OCI-LY7 (cell line): ENCODE measurements at regions not wholly inside any gene's neighbourhood (a gene's known extent, or its start where the extent isn't known, plus 50 kb on each side); places are given as distances from the start of the nearest gene placed in this dataset.

Source experiments
- BruUV-seq: library from RNA; stranded (reverse); fragments of 400-500 nt; replicated peaks from 2 replicates; lab custom pipeline; 2021; lab: Mats Ljungman, UMichigan
- CTCF ChIA-PET: fragments of 300-600 bp; sonication (Branson Sonifier 250); formaldehyde crosslinking; loops from one replicate; lab custom pipeline; 2022; ENCODE audit warnings: antibody characterized with exemption; ENCODE audit not compliant: unreplicated experiment; lab: Charles Lee
- POLR2A ChIA-PET: fragments of 300-600 bp; sonication (Branson Sonifier 250); formaldehyde crosslinking; loops from one replicate; lab custom pipeline; 2022; ENCODE audit warnings: antibody characterized with exemption; lab: Charles Lee
- DNase-seq: peaks from one replicate; pipeline ENCODE4 v3.0.0-alpha.2; 2015; ENCODE audit warnings: low spot score
- H2AFZ ChIP-seq: fragments of 200-600 bp; sonication (generic), shearing (Covaris generic); 2 replicates; pipeline ENCODE4 v1.6.1; 2014; ENCODE audit warnings: mild to moderate bottlenecking, antibody characterized with exemption, low read length, moderate library complexity
- H3K27ac ChIP-seq: fragments of 200-600 bp; sonication (generic); 2 replicates; pipeline ENCODE4 v1.5.1; 2014; ENCODE audit warnings: mixed run types, low read depth, mild to moderate bottlenecking, moderate library complexity, low read length, inconsistent platforms; ENCODE audit not compliant: poor library complexity, severe bottlenecking
- H3K36me3 ChIP-seq: fragments of 200-600 bp; sonication (generic); 2 replicates; pipeline ENCODE4 v1.6.1; 2014; ENCODE audit warnings: mild to moderate bottlenecking, antibody characterized with exemption, low read length, moderate library complexity, mixed read lengths; ENCODE audit not compliant: insufficient read depth
- H3K4me1 ChIP-seq: fragments of 200-600 bp; sonication (generic); 2 replicates; pipeline ENCODE4 v1.5.1; 2014; ENCODE audit warnings: mild to moderate bottlenecking, low read length; ENCODE audit not compliant: insufficient read depth, poor library complexity, severe bottlenecking
- H3K4me2 ChIP-seq: fragments of 200-600 bp; sonication (generic); 2 replicates; pipeline ENCODE4 v1.6.1; 2014; ENCODE audit warnings: mild to moderate bottlenecking, low read length
- H3K4me3 ChIP-seq: fragments of 200-600 bp; sonication (generic); 2 replicates; pipeline ENCODE4 v1.5.1; 2014; ENCODE audit warnings: mild to moderate bottlenecking, low read depth, low read length; ENCODE audit not compliant: poor library complexity, severe bottlenecking
- H3K79me2 ChIP-seq: fragments of 200-600 bp; sonication (generic); 2 replicates; pipeline ENCODE4 v1.6.1; 2016; ENCODE audit warnings: low read depth, mild to moderate bottlenecking, low read length, moderate library complexity, mixed read lengths; ENCODE audit not compliant: insufficient read depth
- H3K9me2 ChIP-seq: fragments of 200-600 bp; sonication (generic); 2 replicates; pipeline ENCODE4 v1.6.1; 2016; ENCODE audit warnings: mild to moderate bottlenecking, low read length, mixed read lengths; ENCODE audit not compliant: insufficient read depth
- H3K9me3 ChIP-seq: fragments of 200-600 bp; sonication (generic); 2 replicates; pipeline ENCODE4 v1.6.1; 2014; ENCODE audit warnings: mild to moderate bottlenecking, mixed run types, low read length, mixed read lengths
- H4K20me1 ChIP-seq: fragments of 200-600 bp; sonication (generic); 2 replicates; pipeline ENCODE4 v1.6.1; 2014; ENCODE audit warnings: mild to moderate bottlenecking, antibody characterized with exemption, low read length, moderate library complexity, mixed read lengths; ENCODE audit not compliant: insufficient read depth
- CTCF ChIP-seq: fragments of 200-600 bp; sonication (generic); conservative IDR thresholded peaks from 2 replicates; pipeline ENCODE4 v1.5.1; 2014; ENCODE audit warnings: mild to moderate bottlenecking, antibody characterized with exemption, low read length, moderate library complexity, mixed read lengths
- EZH2phosphoT487 ChIP-seq: fragments of 200-600 bp; sonication (generic); IDR thresholded peaks from 2 replicates; pipeline ENCODE4 v1.6.1; 2018; ENCODE audit warnings: low read depth, borderline replicate concordance, mild to moderate bottlenecking, mixed run types, antibody characterized with exemption, low read length, moderate library complexity, mixed read lengths
- intact Hi-C: fragments of 100-400 bp; cut with micrococcal nuclease; formaldehyde crosslinking; loops from one replicate; pipeline ENCODE4 v1.10.0; 2022; ENCODE audit not compliant: unreplicated experiment

- no peaks in the 10 kb centered on the region for H3K4me1 ChIP-seq
- no TSS peak for BruUV-seq
- CTCF ChIA-PET = no interaction called here
- no peak overlapping the region for H3K4me2 ChIP-seq
- no peaks in the 10 kb centered on the region for H3K9me3 ChIP-seq
- POLR2A ChIA-PET = no interaction called here
- H4K20me1 ChIP-seq = no peaks in the 10 kb centered on the region
- no peaks in the 10 kb centered on the region for H3K9me2 ChIP-seq
- H3K4me3 ChIP-seq = no peak overlapping the region
- H3K79me2 ChIP-seq = no peaks in the 10 kb centered on the region
- H3K27ac ChIP-seq = no peak overlapping the region
- no peaks in the 10 kb centered on the region for H3K36me3 ChIP-seq
- intact Hi-C loops = no loop called here
- H2AFZ ChIP-seq = no peak overlapping the region
- TF ChIP-seq CTCF (no peak), EZH2phosphoT487 (no peak)
- no peak for DNase-seq
These were observed 240.4 kb downstream of the SNAPC1 start for GRCh38 chr14:62002642-62003041.

GRCh38 chr14:62003701-62004100 lies 241.5 kb downstream of the SNAPC1 start:
- Histone ChIP-seq H4K20me1 (no peaks in the 10 kb centered on the region), H3K9me2 (no peaks in the 10 kb centered on the region), H3K36me3 (no peaks in the 10 kb centered on the region), H3K4me3 (no peak overlapping the region), H3K4me2 (no peak overlapping the region), H3K9me3 (no peaks in the 10 kb centered on the region), H3K79me2 (no peaks in the 10 kb centered on the region), H2AFZ (no peak overlapping the region), H3K4me1 (no peaks in the 10 kb centered on the region), H3K27ac (no peak overlapping the region)
- CTCF ChIA-PET = no interaction called here
- intact Hi-C loops = no loop called here
- BruUV-seq = no TSS peak
- DNase-seq = no peak
- TF ChIP-seq EZH2phosphoT487 = no peak
- TF ChIP-seq CTCF = no peak
- POLR2A ChIA-PET = interaction anchor here (0.9 kb wide), 1 partner anchor 19 kb away, joined by 3 read pairs; no protein-coding TSS in a partner anchor

- DNase-seq = no peak
- Histone ChIP-seq H3K4me3 (no peak overlapping the region), H4K20me1 (no peaks in the 10 kb centered on the region), H2AFZ (no peak overlapping the region), H3K4me1 (no peaks in the 10 kb centered on the region), H3K79me2 (no peaks in the 10 kb centered on the region), H3K4me2 (no peak overlapping the region), H3K9me3 (no peaks in the 10 kb centered on the region), H3K27ac (no peak overlapping the region), H3K9me2 (no peaks in the 10 kb centered on the region), H3K36me3 (no peaks in the 10 kb centered on the region)
- intact Hi-C loops = no loop called here
- TF ChIP-seq CTCF (no peak), EZH2phosphoT487 (no peak)
- POLR2A ChIA-PET = interaction anchor here (0.7 to 1.6 kb wide), 2 partner anchors 9 to 705 kb away, joined by 3 to 6 read pairs; no protein-coding TSS in a partner anchor
- CTCF ChIA-PET = interaction anchor here (0.6 kb wide), 1 partner anchor 151 kb away, joined by 5 read pairs; no protein-coding TSS in a partner anchor
- BruUV-seq = no TSS peak
These were observed 244.0 kb downstream of the SNAPC1 start for GRCh38 chr14:62006116-62006731.
